ENCODE measurements at regions not wholly inside any gene's neighbourhood (a gene's known extent, or its start where the extent isn't known, plus 50 kb on each side); places are given as distances from the start of the nearest gene placed in this dataset.

DNA sequence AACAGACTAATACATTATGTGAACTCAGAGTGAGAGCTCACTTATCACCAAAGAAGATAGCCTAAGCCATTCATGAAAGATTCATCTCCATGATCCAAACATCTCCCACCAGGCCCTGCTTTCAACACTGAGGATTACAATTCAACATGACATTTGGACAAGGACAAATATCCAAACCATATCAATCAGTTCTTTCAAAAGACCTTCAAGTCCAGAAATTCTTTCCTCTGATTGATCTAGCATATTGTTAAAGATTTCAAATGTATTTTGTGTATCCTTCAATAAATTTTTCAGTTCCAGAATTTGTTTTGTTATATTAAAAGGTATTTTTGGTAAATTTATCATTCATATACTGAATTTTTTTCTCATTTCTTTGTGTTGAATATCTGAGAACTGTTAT lies 1055.8 kb downstream of the SLC6A15 start:
- ChIA-PET CTCF (ENCODE audit: partially characterized antibody) (no interaction called here), POLR2A (ENCODE audit: partially characterized antibody) (no interaction called here)
- H4K5ac ChIP-seq (ENCODE audit: insufficient read length, low read depth, low read length) = no peak overlapping the region
- no peak for DNase-seq (ENCODE audit: low read depth in 1 of 2, low spot score in 2 of 2)
- no peaks in the 10 kb centered on the region for H3K79me2 ChIP-seq (ENCODE audit: control insufficient read depth in 1 of 2, insufficient read depth in 2 of 2, low read length in 2 of 2)
- no peak overlapping the region for H3K4me2 ChIP-seq (ENCODE audit: insufficient read depth in 1 of 2, low read depth in 2 of 2, low read length in 2 of 2)
- no peaks in the 10 kb centered on the region for H3K23me2 ChIP-seq (ENCODE audit: low read depth, low read length)
- no peak overlapping the region for H3K14ac ChIP-seq (ENCODE audit: insufficient read length)
- no peak overlapping the region for H2AK5ac ChIP-seq (ENCODE audit: low read depth, low read length)
- no peak overlapping the region for H3K9ac ChIP-seq (replicated peaks in 1 of 4; ENCODE audit: extremely low read depth in 1 of 4, low read depth in 3 of 4, low read length in 3 of 4)
- no peak overlapping the region for H3K18ac ChIP-seq (ENCODE audit: extremely low read depth, low read length)
- no peak overlapping the region for H2BK15ac ChIP-seq (ENCODE audit: low read length)
- H3K4me1 ChIP-seq (replicated peaks in 1 of 4; ENCODE audit: control insufficient read depth in 3 of 4, insufficient read depth in 4 of 4, low read length in 3 of 4) = no peaks in the 10 kb centered on the region; a peak in 1 of 7 replicates
- no peak overlapping the region for H2BK120ac ChIP-seq (replicated peaks; ENCODE audit: low read depth, low read length)
- H4K8ac ChIP-seq (ENCODE audit: extremely low read depth, insufficient read depth, low read length) = no peak overlapping the region
- no peak overlapping the region for H2BK20ac ChIP-seq (ENCODE audit: low read length)
- H3K27me3 ChIP-seq (replicated peaks in 1 of 4; ENCODE audit: control insufficient read depth in 3 of 4, extremely low read depth in 1 of 4, insufficient read depth in 3 of 4, low read length in 3 of 4) = no peaks in the 10 kb centered on the region
- H3K23ac ChIP-seq (ENCODE audit: insufficient read length) = no peak overlapping the region
- H2AFZ ChIP-seq (ENCODE audit: low read length) = no peak overlapping the region
- H2BK5ac ChIP-seq (ENCODE audit: low read depth, low read length) = no peak overlapping the region
- H3K4ac ChIP-seq (replicated peaks; ENCODE audit: insufficient read length, low read depth, low read length) = no peak overlapping the region
- H4K91ac ChIP-seq (replicated peaks; ENCODE audit: insufficient read length, low read length) = no peak overlapping the region
- no peaks in the 10 kb centered on the region for H4K20me1 ChIP-seq (replicated peaks in 1 of 2; ENCODE audit: control insufficient read depth in 1 of 2, insufficient read depth in 2 of 2, low read length in 2 of 2)
- H2BK12ac ChIP-seq (ENCODE audit: low read depth, low read length) = no peak overlapping the region
- H3K9me3 ChIP-seq (ENCODE audit: insufficient read depth in 2 of 2, low read depth in 1 of 2, low read length in 1 of 2) = no peaks in the 10 kb centered on the region; a peak in 1 of 4 replicates
- no peak overlapping the region for H3K56ac ChIP-seq (replicated peaks; ENCODE audit: insufficient read length, low read depth, low read length)
- H3K27ac ChIP-seq (ENCODE audit: low read depth, low read length) = no peak overlapping the region
- H3K79me1 ChIP-seq (ENCODE audit: low read depth, low read length) = no peaks in the 10 kb centered on the region
- no peaks in the 10 kb centered on the region for H3K36me3 ChIP-seq (ENCODE audit: control insufficient read depth in 2 of 4, insufficient read depth in 4 of 4, low read length in 3 of 4)
- no peak for FAIRE-seq
- no peak overlapping the region for H3K4me3 ChIP-seq (ENCODE audit: extremely low read depth in 1 of 4, insufficient read depth in 2 of 4, low read depth in 3 of 4, low read length in 4 of 4)
- TF ChIP-seq JUN (IDR thresholded peaks at IDR 0.05; ENCODE audit: low read depth, low read length) = no peak
- TF ChIP-seq POLR2AphosphoS5 (IDR thresholded peaks at IDR 0.05; ENCODE audit: low read depth, low read length) = no peak
- no peak for TF ChIP-seq GTF2F1 (IDR thresholded peaks at IDR 0.05; ENCODE audit: borderline replicate concordance, low read depth, low read length)
- TF ChIP-seq CHD2 (IDR thresholded peaks at IDR 0.05; ENCODE audit: low read length) = no peak
- TF ChIP-seq BRCA1 (IDR thresholded peaks at IDR 0.05; ENCODE audit: low read depth, low read length) = no peak
- TF ChIP-seq SIX5 (IDR thresholded peaks at IDR 0.05; ENCODE audit: low read depth, low read length) = no peak
- no peak for TF ChIP-seq CHD1 (IDR thresholded peaks at IDR 0.05; ENCODE audit: low read depth, low read length)
- TF ChIP-seq NRF1 (IDR thresholded peaks at IDR 0.05; ENCODE audit: low read depth, low read length) = no peak

Data from H1 (cell line).